Right lobe of liver (tissue), 6 donors: ENCODE measurements at regions not wholly inside any gene's neighbourhood (a gene's known extent, or its start where the extent isn't known, plus 50 kb on each side); places are given as distances from the start of the nearest gene placed in this dataset.

Source experiments
- ATAC-seq, 4 donors: fragments of 200-7000 bp; cut with Tn5 transposase; one replicate each; pipeline ENCODE4 v1.9.1; 2020; ENCODE audit warnings: mild to moderate bottlenecking in 4 of 4, moderate library complexity in 4 of 4
- DNase-seq, 3 donors: peaks; one replicate each; pipeline ENCODE4 v3.0.0-alpha.2; 2020
- H3K27ac ChIP-seq, 3 donors: fragments of 200-600 bp; one replicate each; pipeline ENCODE4 v1.8.0; 2022
- H3K27me3 ChIP-seq, 2 donors: fragments of 200-600 bp; one replicate each; pipeline ENCODE4 v1.8.0; 2022
- H3K36me3 ChIP-seq, 4 donors: fragments of 200-600 bp; sonication (generic) in 1 of 4; one replicate each; pipeline versions ENCODE4 v1.5.1 to v1.8.0; 2017 to 2022; ENCODE audit warnings: control low read depth in 1 of 4
- H3K4me1 ChIP-seq, 4 donors: fragments of 200-600 bp; sonication (generic) in 1 of 4; one replicate each; pipeline versions ENCODE4 v1.5.1 to v1.8.0; 2017 to 2022; ENCODE audit warnings: control low read depth in 1 of 4
- H3K4me3 ChIP-seq, 3 donors: fragments of 200-600 bp; one replicate each; pipeline ENCODE4 v1.8.0; 2022
- H3K9me3 ChIP-seq, 4 donors: fragments of 200-600 bp; sonication (generic) in 1 of 4; one replicate each; pipeline versions ENCODE4 v1.5.1 to v1.8.0; 2017 to 2022; ENCODE audit warnings: control low read depth in 1 of 4
- POLR2A ChIP-seq: fragments of 450-650 bp; IDR thresholded peaks from one replicate; pipeline ENCODE4 v1.6.1; 2017; ENCODE audit warnings: antibody characterized with exemption, mild to moderate bottlenecking
- WGBS: methylation state at CpG from one replicate; pipeline ENCODE4 v1.1.6; 2018; ENCODE audit warnings: low coverage, low lambda C conversion rate; ENCODE audit not compliant: insufficient coverage; ENCODE audit errors: missing lambda C conversion rate; 5-methylcytosine and 5-hydroxymethylcytosine counted together
- intact Hi-C, 2 donors: fragments of 100-400 bp; cut with DNase I; formaldehyde crosslinking; loops; one replicate each; pipeline versions ENCODE4 v1.11.2 to v1.14.1; 2022
- TF ChIP-seq, protein P1 (sequence below), 4 donors: fragments of 200-600 bp in 3 of 4; fragments of 450-650 bp in 1 of 4; IDR thresholded peaks; one replicate each; pipeline versions ENCODE4 v1.5.1 to v1.8.0; 2016 to 2022; ENCODE audit warnings: antibody characterized with exemption in 4 of 4, mild to moderate bottlenecking in 2 of 4
- donor health status: DM: no; HTN: yes; CAD: no.
- donor health status: DM: no; HTN: no; CAD: no.
- donor health status: DM: no; HTN: no; CAD: no.
- donor health status: DM: no; HTN: yes; CAD: no.
- donor health status: DM: no; HTN: yes; CAD: no.

GRCh38 chr22:44438481-44439131 lies 59.4 kb downstream of the RTL6 start:
- ATAC-seq = no peak
- WGBS = 90% methylated on average over 5 of the region's 20 CpGs
- Histone ChIP-seq H3K4me1 (no peaks in the 10 kb centered on the region), H3K27ac (no peak overlapping the region), H3K27me3 (no peaks in the 10 kb centered on the region), H3K4me3 (no peak overlapping the region), H3K9me3 (no peaks in the 10 kb centered on the region), H3K36me3 (no peaks in the 10 kb centered on the region)
- TF ChIP-seq, protein P1, sequence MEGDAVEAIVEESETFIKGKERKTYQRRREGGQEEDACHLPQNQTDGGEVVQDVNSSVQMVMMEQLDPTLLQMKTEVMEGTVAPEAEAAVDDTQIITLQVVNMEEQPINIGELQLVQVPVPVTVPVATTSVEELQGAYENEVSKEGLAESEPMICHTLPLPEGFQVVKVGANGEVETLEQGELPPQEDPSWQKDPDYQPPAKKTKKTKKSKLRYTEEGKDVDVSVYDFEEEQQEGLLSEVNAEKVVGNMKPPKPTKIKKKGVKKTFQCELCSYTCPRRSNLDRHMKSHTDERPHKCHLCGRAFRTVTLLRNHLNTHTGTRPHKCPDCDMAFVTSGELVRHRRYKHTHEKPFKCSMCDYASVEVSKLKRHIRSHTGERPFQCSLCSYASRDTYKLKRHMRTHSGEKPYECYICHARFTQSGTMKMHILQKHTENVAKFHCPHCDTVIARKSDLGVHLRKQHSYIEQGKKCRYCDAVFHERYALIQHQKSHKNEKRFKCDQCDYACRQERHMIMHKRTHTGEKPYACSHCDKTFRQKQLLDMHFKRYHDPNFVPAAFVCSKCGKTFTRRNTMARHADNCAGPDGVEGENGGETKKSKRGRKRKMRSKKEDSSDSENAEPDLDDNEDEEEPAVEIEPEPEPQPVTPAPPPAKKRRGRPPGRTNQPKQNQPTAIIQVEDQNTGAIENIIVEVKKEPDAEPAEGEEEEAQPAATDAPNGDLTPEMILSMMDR (IDR thresholded peaks at IDR 0.05) = no peak
- no peak for TF ChIP-seq POLR2A
- peak in 1 of 3 donors; percentile 43 for DNase-seq
- intact Hi-C loops = no loop called here

GRCh38 chr22:44438056-44438455 lies 60.0 kb downstream of the RTL6 start:
- H3K4me1 ChIP-seq = no peaks in the 10 kb centered on the region
- no CpG with 5 or more reads among the region's 14 CpGs for WGBS
- DNase-seq = peak in 1 of 3 donors; percentile 33

GRCh38 chr22:44437216-44438055 lies 60.6 kb downstream of the RTL6 start:
- ATAC-seq = no peak
- H3K36me3 ChIP-seq = no peaks in the 10 kb centered on the region
- WGBS = 86% methylated on average over 1 of the region's 21 CpGs
- peak in 1 of 3 donors; percentile 37 for DNase-seq
- H3K4me3 ChIP-seq = no peak overlapping the region
- no peaks in the 10 kb centered on the region for H3K27me3 ChIP-seq
- no peak for TF ChIP-seq POLR2A
- TF ChIP-seq, protein P1 (IDR thresholded peaks at IDR 0.05) = no peak
- no peak overlapping the region for H3K27ac ChIP-seq
- intact Hi-C loops = no loop called here
- no peaks in the 10 kb centered on the region for H3K9me3 ChIP-seq
- H3K4me1 ChIP-seq = no peaks in the 10 kb centered on the region

More at GRCh38 chr22:44438056-44438455, 60.0 kb downstream of the RTL6 start:
- H3K36me3 ChIP-seq = no peaks in the 10 kb centered on the region
- no peak for ATAC-seq
- TF ChIP-seq POLR2A = no peak
- TF ChIP-seq, protein P1 (IDR thresholded peaks at IDR 0.05) = no peak
- no peaks in the 10 kb centered on the region for H3K27me3 ChIP-seq
- H3K27ac ChIP-seq = no peak overlapping the region
- H3K4me3 ChIP-seq = no peak overlapping the region
- H3K9me3 ChIP-seq = no peaks in the 10 kb centered on the region
- intact Hi-C loops = no loop called here

GRCh38 chr22:44436736-44437135 lies 61.3 kb downstream of the RTL6 start:
- DNase-seq (peak in 1 of 3 donors; percentile 11), ATAC-seq (no peak)
- Histone ChIP-seq H3K27me3 (no peaks in the 10 kb centered on the region), H3K4me3 (no peak overlapping the region), H3K9me3 (no peaks in the 10 kb centered on the region), H3K36me3 (no peaks in the 10 kb centered on the region), H3K4me1 (no peaks in the 10 kb centered on the region), H3K27ac (no peak overlapping the region)
- intact Hi-C loops = no loop called here
- WGBS = 39% methylated on average over 3 of the region's 8 CpGs
- TF ChIP-seq POLR2A = no peak
- TF ChIP-seq, protein P1 (IDR thresholded peaks at IDR 0.05) = no peak
